GM21360 (cell line): ENCODE measurements at regions not wholly inside any gene's neighbourhood (a gene's known extent, or its start where the extent isn't known, plus 50 kb on each side); places are given as distances from the start of the nearest gene placed in this dataset.

ENCODE experiments used
- ATAC-seq: cut with Tn5 transposase; IDR thresholded peaks from one replicate; pipeline ENCODE4 v1.9.1; 2021; ENCODE audit warnings: mild to moderate bottlenecking, moderate library complexity; ENCODE audit not compliant: unreplicated experiment

GRCh38 chr6:2434116-2434515, 188.7 kb upstream of the GMDS start:
- ATAC-seq = no peak

GRCh38 chr6:2433711-2434110, 188.3 kb upstream of the GMDS start:
- ATAC-seq = no peak

- ATAC-seq = no peak
Observed at GRCh38 chr6:2433266-2433665, 187.9 kb upstream of the GMDS start.

GRCh38 chr6:2432292-2432691, 186.9 kb upstream of the GMDS start:
- ATAC-seq = no peak

- ATAC-seq = no peak
Observed at GRCh38 chr6:2430612-2431011, 185.2 kb upstream of the GMDS start.

- no peak for ATAC-seq
Observed at GRCh38 chr6:2429460-2429859, 184.1 kb upstream of the GMDS start.

GRCh38 chr6:2429032-2429431, 183.6 kb upstream of the GMDS start:
- ATAC-seq = no peak

GRCh38 chr6:2426561-2427340, 181.3 kb upstream of the GMDS start:
- ATAC-seq = no peak

- no peak for ATAC-seq
Observed at GRCh38 chr6:2416128-2416712, 170.8 kb upstream of the GMDS start.

- no peak for ATAC-seq
Observed at GRCh38 chr6:2414885-2415547, 169.6 kb upstream of the GMDS start.

GRCh38 chr6:2412731-2413130, 167.3 kb upstream of the GMDS start:
- ATAC-seq = no peak

GRCh38 chr6:2410656-2411380, 165.4 kb upstream of the GMDS start:
- no peak for ATAC-seq

GRCh38 chr6:2407525-2407924, 162.1 kb upstream of the GMDS start:
- no peak for ATAC-seq

GRCh38 chr6:2404211-2404929, 159.0 kb upstream of the GMDS start:
- ATAC-seq = no peak

- no peak for ATAC-seq
Observed at GRCh38 chr6:2403546-2403945, 158.1 kb upstream of the GMDS start.

- no peak for ATAC-seq
Observed at GRCh38 chr6:2396846-2397630, 151.6 kb upstream of the GMDS start.

- no peak for ATAC-seq
Observed at GRCh38 chr6:2396042-2396657, 150.7 kb upstream of the GMDS start.

GRCh38 chr6:2388554-2389324, 143.3 kb upstream of the GMDS start:
- no peak for ATAC-seq

GRCh38 chr6:2387445-2387844, 142.0 kb upstream of the GMDS start:
- no peak for ATAC-seq
